Activated T-cell treated with anti-CD3 and anti-CD28 coated beads for 24 hours (primary cell): ENCODE measurements at regions not wholly inside any gene's neighbourhood (a gene's known extent, or its start where the extent isn't known, plus 50 kb on each side); places are given as distances from the start of the nearest gene placed in this dataset.

Experiments used
- DNase-seq: peaks from one replicate; pipeline ENCODE4 v3.0.0-alpha.2; 2020; ENCODE audit warnings: low read depth

DNA sequence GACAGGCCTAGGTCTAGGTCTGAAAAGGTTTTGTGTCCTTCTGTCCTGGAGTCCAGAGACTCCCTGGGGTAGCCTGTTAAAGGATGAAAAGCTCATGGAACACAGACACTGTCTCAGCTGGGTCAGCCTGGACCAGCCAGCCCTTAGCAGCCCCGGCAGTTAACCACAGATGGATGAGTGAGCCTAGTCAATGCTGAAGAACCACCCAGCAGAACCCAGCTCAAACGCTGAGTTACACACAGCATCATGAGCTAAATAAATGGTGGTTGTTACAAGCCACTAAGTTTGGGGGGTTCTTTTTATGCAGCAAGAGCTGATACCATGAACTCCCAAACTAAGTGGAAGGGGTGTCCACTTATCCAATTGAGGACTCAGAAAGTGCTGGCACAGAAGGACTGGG is 472.8 kb upstream of the PROK2 start:
- DNase-seq, result no peak

DNA sequence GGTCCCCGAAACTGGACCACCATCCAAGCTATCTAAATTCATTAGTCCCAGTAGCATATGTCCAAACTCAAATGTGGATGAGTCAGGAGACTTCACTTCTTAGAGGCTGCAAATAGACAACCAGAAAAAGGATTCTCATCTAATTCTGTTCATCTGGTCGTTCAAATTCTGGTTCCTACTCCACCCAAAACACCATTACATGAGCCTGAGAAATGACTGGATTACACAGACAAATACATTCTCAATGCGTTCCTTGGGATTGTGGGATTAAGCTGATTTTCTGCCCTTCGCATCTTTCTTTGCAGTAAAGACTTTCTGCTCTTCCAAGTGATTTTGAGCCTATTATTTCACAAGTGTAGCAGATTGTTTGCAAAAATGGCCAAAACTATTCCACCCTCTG is 472.3 kb upstream of the PROK2 start:
- no peak for DNase-seq

DNA sequence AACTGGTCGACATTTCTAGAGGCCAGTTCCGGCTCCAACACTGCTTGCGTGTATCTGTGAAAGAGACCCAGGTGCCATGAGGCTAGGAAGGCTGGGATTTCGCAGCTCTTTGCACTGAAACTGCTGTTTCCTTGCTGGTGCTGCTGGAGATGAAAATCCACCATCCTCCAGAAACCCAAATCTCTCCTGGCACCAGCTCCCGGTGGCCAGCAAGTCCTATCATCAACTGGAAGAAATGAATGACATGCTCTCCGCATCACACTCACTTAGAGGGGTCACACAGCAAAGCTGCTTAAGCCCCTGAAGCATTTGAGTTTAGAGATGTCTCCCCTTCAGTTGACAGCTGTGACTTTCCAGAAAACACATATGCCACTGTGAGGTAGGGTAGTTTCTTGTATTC is 471.8 kb upstream of the PROK2 start:
- DNase-seq, result no peak

DNA sequence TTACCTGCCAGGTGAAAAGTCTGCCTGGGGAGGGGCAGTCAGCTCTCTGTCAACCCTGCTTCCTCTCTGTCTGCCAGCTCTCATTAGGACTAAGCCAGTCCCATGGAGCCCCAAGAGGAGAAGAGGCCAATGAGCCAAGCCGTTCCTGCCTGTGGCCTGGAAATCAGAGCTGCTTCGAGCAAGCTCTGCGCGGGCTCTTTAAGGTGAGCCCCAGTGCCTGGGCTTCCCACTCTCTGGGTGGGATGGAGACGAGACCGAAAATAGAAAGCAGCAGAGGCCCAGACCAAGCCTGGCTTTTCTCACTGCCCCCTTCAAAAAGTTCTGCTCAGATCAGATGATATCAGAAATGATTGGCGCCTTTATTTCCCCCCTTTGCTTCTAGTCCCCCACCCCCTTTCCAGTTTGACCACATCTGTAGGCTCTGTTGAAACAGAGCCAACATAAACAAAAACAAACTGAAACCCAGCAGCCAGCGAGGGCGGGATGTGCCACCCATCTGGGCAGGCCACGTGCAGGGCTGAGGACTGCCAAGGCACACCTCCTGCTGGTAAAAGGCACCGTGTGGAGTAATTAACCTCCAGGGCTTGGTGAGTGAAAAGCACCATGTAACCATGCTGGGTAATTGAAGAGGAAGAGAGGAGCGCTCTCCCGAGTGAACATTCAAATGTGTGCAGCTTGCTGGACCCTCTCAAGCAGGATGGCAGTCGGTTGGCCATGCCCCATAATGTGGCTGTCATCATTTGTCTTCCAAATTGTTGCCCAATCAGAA is 471.0 kb upstream of the PROK2 start:
- no peak for DNase-seq

DNA sequence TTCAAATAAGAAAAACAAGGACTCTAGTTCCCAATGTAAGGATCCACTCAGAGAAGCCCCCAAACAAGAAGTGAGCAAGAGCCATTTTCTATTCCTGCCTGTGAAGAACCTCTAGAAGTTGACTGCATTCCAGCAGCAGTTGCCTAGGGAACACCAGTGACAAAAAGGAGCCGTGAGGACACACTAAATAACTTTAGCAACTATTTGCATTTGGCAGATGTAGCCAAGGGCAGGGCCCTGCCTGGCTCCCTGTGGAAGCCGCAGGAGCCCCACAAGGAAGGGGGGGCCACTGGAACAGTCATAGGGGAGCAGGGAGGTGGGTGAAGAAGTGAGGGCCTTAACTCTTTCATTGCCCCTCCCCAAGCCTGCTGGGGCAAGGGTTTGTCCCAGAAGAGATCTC is 470.2 kb upstream of the PROK2 start:
- no peak for DNase-seq

DNA sequence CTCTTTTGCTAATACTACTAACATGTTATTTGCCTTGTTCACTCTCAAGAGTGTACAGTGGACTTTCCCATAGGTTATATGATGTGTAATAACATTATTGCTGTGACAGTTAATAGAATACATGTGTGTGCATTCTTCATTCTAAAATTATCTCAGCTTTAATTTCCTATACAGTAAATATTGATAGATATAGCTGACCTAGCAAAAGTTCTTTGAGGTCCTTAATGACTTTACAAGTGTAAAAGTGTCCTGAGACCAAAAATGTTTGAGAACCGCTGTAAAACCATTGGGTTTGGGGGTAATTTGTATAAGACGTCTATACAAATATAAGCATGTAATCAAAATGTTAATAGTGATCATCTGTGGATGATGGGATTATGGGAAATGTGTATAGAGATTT is 469.5 kb upstream of the PROK2 start:
- DNase-seq, result no peak

DNA sequence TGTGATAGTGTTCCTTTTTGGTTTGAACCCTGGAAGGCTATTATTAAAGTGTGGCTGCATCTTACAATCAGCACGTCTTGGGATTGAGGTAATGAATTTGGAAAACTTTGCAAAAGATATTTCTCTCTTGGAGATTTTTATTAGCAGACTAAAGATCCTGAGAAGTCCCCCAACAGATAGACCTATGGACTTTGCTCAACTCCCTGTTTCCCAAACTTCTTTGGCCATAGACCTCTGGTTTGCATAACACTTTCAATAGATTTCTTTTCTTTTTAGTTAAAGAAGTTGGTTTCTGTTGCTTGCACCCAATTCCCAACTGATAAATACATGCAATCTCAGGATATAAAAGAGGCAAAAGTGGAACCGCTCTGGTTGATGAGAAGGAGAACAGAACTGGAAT is 465.8 kb upstream of the PROK2 start:
- DNase-seq, result no peak

DNA sequence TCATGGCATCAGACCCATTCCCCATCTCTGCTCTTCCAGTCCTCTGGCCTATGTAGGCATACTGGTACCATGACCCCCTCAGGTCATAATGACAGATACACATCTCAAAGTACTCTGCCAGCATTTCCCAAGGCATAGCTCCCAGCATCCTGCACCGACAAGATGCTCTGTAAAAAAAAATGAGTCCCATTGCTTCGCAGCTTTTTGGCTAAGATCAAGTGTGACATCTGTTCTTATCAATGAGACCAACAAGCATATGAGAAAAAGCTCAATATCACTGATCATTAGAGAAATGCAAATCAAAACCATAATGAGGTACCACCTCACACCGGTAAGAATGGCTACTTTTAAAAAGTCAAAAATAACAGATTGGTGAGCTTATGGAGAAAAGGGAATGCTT is 463.9 kb upstream of the PROK2 start:
- no peak for DNase-seq

DNA sequence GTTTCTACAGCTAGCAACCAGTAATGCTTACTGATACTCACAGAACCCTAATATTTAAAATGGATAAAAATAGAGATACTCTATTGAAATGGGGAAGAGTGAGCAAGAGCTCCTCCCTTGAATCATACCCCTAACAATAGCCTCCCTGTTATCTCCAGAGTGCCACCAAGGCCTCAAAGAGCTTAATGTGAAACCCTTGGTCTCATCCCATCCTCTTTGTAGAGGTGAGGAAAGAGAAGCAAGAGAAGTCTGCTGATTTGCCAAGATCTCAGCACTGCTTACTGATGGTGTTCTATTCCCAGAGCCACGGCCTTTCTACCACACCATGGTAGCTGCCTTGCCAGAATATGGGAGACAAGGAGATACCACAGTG is 463.4 kb upstream of the PROK2 start:
- no peak for DNase-seq

DNA sequence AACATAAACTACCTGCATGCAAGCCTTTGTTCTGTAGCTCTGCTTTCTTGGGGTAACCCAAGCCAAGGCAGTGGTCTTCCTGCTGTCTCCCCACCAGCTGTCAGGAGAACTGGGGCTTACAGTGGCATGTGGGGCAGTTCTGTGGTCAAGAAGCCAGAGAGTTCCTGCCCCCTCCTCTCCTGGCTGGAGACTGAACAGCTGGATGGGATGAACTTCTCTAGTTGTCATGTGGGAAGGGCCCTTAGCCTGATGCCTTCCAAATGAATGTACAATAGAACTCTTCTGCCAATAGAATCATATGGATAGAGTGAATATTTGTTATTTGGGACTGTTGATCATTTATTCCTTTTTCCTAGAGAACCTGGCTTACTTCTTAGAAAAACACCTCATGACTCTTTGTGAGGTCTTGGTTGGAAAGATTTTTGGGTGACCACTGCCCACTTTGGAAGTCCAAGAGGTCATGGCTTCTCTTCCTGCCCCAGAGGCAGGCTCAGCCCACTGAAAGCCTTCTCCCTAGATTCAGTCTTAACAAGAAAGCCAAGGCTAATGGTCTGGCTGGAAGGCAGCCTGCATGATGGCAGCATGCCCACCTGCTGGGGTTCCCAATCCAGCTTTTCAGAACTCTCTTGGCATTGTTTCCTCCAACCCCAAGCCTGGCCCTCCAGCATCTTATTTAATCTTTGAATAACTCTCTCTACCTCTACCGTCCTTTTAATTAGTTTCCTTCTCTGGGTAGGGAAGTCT is 462.9 kb upstream of the PROK2 start:
- no peak for DNase-seq

DNA sequence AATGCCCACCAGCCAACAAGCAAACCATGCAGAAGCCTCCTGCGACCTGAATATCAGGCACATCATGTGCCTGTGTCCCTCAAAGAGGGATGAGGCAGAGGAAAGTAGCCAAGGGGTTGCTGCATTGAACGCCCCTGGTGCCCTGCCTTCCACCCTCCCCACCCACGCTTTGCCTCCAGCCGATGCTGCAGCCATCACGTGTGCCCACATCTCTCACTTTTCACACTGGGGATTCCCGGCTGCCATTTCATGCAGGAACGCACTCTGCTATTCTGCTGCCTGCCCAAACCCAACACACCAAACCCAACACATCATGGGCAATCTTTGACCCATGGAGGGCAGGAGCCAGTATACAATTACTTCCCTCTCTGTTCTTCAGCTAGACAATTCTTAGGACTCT is 462.2 kb upstream of the PROK2 start:
- DNase-seq, result no peak

DNA sequence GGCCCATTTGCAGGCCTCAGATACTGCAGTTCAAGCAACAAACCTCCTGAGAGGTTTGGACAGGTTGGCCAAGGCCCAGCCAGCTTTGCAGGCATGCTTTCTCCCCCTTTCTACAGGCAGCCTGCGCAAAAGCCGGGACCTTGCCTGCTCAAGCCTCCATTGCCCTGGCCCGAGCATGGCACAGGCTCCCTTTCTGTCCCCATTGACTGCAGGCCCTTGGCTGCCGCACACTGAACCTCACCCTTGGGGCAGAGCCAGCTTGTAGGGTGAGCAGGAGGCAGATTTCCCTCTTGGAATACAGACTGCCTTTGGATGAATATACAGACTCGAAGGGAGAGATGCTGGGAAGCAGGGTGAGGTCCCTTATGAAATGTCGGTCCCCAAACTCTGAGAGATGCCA is 461.7 kb upstream of the PROK2 start:
- no peak for DNase-seq

DNA sequence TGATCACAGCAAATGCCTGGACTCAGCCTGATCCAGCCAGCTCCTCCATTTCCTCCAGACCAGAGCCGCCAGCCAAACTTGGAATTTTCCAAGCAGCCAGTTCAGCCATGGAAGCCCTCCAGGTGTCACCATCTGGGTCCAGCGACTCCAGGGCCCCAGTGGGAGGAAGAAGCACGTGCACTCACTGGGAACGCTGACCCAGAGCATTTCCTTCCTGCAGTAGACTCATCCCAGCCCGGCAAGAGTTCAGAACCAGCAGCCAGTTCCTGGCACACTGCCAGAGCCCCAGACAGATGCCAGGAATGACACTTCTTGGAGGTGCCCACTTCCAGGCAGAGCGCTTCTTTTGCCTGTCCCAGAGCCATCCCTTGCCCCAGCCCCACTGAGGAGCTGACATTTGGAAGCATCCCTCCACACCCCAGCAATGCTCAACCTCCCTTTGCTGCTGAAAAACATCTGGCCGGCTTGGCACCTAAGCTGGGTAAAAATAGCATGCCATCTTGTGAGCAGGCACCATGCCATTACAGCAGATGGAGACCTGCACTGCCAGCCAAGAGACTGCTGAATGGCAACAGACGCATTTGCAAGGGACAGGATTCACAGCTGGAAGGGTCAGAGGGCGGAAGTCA is 460.3 kb upstream of the PROK2 start:
- no peak for DNase-seq

DNA sequence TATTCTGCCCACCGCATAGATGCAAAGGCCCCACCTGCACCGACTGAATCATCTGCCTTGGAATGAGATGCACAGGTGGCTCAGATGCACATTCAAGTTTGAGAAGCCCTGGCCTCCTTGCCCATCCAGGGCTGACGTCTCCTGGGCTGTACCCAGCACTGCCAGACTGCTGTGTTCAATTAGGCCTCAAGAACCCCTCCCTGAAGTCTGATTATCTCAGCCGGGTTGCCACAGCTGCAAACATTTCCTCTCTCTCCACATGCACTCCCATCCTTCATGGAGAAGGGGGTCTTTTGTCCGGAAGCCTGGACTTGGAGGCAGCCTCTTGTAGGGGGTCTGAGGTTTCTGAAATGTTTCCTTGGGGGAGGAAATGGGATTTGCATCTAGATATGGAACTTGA is 459.4 kb upstream of the PROK2 start:
- no peak for DNase-seq

DNA sequence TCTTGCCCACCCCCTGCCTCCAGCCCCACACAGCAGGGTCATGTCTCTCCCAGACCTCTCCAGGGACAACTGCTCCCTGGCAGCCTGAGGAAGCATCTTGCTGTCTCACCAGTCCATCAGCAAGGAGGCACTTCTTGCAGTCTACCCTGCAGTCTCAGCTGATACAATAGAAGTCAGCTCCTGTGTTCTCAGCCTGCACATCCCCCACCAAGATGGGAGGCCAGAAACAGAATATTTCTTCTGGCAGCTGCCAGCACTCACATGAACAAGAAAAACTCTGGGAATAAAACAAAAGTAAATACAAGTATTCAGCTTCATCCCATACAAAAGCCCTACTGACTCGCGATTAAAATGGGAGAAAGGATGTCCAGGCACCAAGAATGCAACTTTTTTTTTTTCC is 457.4 kb upstream of the PROK2 start:
- no peak for DNase-seq

DNA sequence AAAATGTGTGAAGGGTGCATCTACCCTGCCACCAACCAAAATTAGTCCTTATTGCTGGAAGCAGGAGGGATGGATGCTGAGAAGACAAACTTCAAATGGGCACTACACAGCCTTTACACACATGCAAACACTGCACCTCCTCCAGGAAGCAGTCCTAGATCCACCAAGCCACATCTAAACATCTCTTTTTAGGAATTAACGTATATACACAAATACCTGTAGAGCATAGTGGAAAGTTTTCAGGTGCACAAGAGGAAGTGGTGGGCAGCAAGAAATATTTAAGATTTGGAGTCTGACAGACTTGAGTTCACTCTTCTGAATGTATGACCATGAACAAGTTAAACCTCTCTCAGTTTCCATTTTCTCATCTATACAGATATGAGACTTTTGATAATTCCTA is 456.6 kb upstream of the PROK2 start:
- no peak for DNase-seq

DNA sequence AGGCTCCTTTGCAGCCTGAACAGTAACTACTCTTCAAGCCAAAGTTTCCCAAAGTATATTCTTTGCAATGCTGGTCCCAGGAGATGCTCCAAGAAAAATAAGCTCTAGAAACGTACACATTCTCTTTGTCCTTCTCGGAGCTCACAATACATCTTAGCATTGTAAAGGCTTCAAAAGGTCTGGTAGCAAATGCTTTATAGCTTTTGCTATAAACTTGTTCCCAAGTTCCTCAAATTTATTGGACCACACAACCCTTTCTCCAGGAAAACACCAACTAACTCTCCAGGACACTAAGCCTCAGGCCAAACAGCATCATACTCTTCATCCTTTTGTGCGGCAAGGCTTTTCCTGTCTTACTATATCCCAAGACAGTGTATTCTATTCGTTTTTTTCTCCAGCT is 455.6 kb upstream of the PROK2 start:
- no peak for DNase-seq

DNA sequence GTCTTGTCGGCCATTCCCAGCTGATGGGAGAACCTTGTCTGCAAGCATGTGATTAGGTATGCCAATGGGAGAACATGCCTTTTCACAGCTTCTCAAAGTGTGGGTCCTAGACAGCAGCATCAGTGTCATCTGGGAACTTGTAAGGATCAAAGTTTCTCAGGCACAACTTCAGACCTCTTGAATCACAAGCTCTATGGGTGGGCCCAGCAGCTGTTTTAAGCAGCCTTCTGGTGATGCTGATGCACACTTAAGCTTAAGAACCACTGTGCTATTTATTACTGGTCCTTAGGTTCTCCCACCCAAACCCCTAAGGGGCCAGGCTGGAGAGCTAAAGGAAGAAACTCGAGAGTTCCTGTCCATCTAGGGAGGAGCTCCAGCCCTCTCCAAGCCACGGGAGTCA is 453.9 kb upstream of the PROK2 start:
- DNase-seq, result no peak

DNA sequence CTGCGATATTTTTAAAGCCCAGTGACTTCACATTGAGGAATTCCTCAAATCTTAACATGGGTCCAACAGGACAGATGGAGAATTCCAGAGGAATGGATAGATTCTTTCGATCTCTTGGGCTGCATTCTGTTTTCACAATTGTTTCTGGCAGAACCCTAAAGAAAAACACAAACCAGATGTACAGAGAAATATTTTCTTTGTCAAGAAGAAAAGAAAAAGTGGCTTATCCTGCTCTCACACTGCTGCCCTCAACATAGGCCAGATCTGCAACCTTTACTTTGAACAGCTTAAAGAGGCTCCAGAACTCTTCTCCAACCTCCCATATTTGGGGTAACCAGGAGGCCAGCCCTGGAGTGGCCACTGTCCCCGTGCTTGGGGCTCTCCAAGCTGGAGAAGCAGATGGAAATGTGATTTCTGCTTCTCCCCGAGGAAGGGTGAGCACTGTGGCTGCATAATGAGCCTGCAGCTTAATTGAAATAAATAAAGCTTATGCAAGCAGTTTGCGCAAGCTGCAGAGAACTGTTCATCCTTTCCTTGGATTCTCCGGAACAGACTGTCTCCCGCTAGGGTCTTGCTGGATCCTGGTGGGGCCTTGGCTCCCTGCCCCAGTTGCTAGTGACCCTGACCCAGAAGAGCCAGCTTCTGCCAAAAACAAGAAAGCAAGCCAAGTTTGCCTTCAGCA is 453.2 kb upstream of the PROK2 start:
- DNase-seq, result no peak

DNA sequence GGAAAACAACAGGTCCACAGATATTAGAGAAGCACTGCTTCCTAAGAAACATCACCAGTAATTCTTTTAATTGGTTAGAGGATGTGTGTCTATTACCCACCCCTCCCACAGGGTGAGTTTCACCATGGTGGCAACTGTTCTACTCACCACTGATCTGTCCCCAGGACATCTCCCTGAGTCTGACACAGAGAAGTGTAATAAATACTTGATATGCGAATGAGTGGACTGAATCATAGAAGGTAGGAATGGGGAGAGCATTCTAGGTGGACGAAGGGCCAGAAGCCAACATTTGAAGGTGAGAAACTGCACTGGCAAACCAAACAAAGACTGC is 452.7 kb upstream of the PROK2 start:
- DNase-seq, result no peak

DNA sequence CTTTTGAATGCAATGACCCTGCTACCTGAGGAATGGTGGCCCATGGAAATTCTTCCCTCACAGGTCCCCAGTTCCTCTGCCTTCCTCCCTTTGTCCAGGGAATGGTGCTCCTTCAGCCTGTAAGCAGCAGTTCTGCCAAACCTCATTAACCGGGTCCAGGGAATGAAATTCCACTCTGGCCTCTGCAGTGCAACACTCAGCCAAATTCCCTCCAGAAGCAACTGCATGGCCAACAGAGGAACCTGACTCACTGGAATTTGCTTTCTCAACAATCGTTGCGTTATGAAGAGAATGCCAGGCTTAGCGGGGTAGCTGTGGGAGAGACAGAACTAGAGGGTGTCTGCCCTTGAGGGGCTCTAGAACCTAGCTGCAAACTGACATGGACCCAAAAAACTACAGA is 449.4 kb upstream of the PROK2 start:
- DNase-seq, result no peak

DNA sequence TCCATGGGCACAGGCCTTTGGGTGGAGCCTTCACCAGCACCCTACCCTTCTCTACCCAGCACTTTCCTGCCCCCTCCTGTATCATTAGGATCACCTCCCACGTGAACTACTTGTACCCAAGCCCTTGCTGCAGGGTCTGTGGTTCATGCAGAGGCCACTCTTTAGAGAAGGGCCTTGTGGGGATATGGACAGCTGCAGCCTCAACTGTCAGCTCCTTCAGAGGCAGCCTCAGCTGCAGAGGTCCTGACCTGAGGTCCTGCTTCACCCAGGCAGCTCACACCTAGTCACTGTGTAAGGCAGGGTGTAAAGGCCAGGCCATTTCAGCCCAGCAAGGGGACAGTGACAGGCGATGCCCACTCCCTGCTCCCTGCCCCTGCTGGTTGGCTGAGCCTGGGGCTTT is 448.6 kb upstream of the PROK2 start:
- DNase-seq, result no peak

DNA sequence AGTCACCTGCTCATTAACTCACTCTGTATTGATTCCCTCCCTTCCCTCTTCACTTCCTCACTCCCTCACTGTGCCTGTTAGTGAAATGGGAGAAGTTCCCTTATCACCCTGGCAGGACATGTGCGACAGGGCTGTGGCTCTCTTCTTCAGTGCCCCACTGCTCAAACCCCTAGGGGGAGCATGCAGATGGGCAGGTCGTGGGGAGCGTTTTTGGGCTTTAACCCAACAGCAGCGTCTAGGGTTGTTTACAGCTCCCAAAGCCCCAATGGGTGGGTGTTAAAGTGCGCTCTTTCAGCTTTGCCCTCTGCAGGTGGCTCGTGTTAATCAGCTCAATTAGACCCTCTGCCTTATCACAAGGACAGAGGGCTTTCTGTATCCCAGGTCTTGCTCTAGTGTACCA is 447.8 kb upstream of the PROK2 start:
- no peak for DNase-seq
